GM19025 (cell line): ENCODE measurements at regions not wholly inside any gene's neighbourhood (a gene's known extent, or its start where the extent isn't known, plus 50 kb on each side); places are given as distances from the start of the nearest gene placed in this dataset.
A peak's percentile ranks its signal among the peaks of the same experiment; 100 is the strongest.

Experiments used
- ATAC-seq: cut with Tn5 transposase; IDR thresholded peaks from one replicate; pipeline ENCODE4 v1.9.1; 2021; ENCODE audit warnings: mild to moderate bottlenecking, low read depth, moderate library complexity; ENCODE audit not compliant: unreplicated experiment

- no peak for ATAC-seq
Measured at GRCh38 chrX:135632353-135632752, 81.1 kb upstream of the CT45A1 start.

GRCh38 chrX:135639066-135639780, 74.2 kb upstream of the CT45A1 start:
- ATAC-seq: no peak

GRCh38 chrX:135643916-135644315, 69.5 kb upstream of the CT45A1 start:
- ATAC-seq: no peak

- ATAC-seq: no peak
Measured at GRCh38 chrX:135644624-135645023, 68.8 kb upstream of the CT45A1 start.

GRCh38 chrX:135649029-135649428, 64.4 kb upstream of the CT45A1 start:
- no peak for ATAC-seq

GRCh38 chrX:135649561-135649960, 63.9 kb upstream of the CT45A1 start:
- no peak for ATAC-seq

GRCh38 chrX:135651647-135652295, 61.7 kb upstream of the CT45A1 start:
- ATAC-seq: no peak

- no peak for ATAC-seq
Measured at GRCh38 chrX:135652602-135653001, 60.8 kb upstream of the CT45A1 start.

GRCh38 chrX:135657952-135658654, 55.3 kb upstream of the CT45A1 start:
- peak; percentile 57 for ATAC-seq
